Fibroblast of pulmonary artery (primary cell): ENCODE measurements at regions not wholly inside any gene's neighbourhood (a gene's known extent, or its start where the extent isn't known, plus 50 kb on each side); places are given as distances from the start of the nearest gene placed in this dataset.

ENCODE experiments used
- DNase-seq: peaks from one replicate; pipeline ENCODE4 v3.0.0-alpha.2; 2010; ENCODE audit warnings: low read depth
- H3K4me3 ChIP-seq: replicated peaks from 2 replicates; pipeline ENCODE4 v1.5.1; 2011; ENCODE audit warnings: low read depth, mild to moderate bottlenecking, control low read depth, low read length, moderate library complexity
- TF ChIP-seq, protein P1 (sequence below): IDR thresholded peaks from 2 replicates; pipeline ENCODE4 v1.5.1; 2011; ENCODE audit warnings: mild to moderate bottlenecking, control low read depth, low read length, inconsistent platforms; ENCODE audit errors: missing control alignments

- no peak overlapping the region for H3K4me3 ChIP-seq
- DNase-seq = no peak
- TF ChIP-seq, protein P1, sequence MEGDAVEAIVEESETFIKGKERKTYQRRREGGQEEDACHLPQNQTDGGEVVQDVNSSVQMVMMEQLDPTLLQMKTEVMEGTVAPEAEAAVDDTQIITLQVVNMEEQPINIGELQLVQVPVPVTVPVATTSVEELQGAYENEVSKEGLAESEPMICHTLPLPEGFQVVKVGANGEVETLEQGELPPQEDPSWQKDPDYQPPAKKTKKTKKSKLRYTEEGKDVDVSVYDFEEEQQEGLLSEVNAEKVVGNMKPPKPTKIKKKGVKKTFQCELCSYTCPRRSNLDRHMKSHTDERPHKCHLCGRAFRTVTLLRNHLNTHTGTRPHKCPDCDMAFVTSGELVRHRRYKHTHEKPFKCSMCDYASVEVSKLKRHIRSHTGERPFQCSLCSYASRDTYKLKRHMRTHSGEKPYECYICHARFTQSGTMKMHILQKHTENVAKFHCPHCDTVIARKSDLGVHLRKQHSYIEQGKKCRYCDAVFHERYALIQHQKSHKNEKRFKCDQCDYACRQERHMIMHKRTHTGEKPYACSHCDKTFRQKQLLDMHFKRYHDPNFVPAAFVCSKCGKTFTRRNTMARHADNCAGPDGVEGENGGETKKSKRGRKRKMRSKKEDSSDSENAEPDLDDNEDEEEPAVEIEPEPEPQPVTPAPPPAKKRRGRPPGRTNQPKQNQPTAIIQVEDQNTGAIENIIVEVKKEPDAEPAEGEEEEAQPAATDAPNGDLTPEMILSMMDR = no peak
These were observed 147.4 kb upstream of the MLN start for GRCh38 chr6:33950891-33951889.

DNA sequence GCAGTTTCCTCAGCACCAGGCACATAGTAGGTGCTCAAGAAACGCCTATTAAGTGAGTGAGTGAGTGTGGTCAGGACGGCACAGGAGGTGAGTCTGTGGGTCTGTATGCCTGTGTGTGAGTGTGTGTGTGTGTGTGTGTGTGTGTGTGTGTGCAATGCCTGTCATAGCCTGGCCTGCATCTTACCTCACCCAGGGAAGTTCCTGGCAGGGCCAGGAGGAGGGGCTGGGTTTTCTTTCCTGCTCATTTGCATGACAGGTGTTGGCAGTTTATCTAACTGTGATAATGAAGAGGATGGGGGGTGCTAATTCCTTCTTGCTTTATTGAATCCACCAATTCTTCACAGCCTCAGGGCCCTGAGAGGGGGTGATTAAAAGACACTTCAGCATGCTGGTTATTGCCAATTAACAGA, 146.7 kb upstream of the MLN start:
- no peak overlapping the region for H3K4me3 ChIP-seq
- TF ChIP-seq, protein P1 = no peak
- DNase-seq = no peak

- TF ChIP-seq, protein P1 = no peak
- no peak overlapping the region for H3K4me3 ChIP-seq
- DNase-seq = no peak
These were observed 146.2 kb upstream of the MLN start for GRCh38 chr6:33949877-33950435.

DNA sequence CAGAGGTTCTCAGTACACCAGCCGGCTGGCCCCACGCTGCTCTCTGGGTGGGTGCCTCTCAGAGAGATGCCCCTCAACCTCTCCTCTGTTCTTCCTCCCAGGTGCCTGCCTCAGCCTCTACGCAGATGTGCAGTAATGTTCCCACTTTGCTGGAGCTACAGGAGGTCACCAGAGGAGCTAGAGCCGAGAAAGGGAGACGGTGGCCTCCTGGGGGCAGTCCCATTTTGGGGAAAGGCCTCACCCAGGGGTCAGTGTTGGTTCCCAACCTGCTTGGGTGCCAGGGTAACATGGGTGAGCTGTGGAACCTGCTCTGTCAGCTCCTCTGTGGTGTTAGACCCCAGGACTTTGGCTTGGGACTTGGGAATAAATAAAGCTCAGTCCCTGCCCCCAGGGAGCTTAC, 145.3 kb upstream of the MLN start:
- no peak for DNase-seq
- TF ChIP-seq, protein P1 = no peak

GRCh38 chr6:33947916-33948594, 144.3 kb upstream of the MLN start:
- DNase-seq = no peak
- TF ChIP-seq, protein P1 = no peak
- no peak overlapping the region for H3K4me3 ChIP-seq

More for the DNA sequence above, 145.3 kb upstream of the MLN start:
- H3K4me3 ChIP-seq = no peak overlapping the region

GRCh38 chr6:33947047-33947446, 143.2 kb upstream of the MLN start:
- no peak overlapping the region for H3K4me3 ChIP-seq
- DNase-seq = no peak
- TF ChIP-seq, protein P1 = no peak
